Mesendoderm (in vitro differentiated cells): ENCODE measurements at regions not wholly inside any gene's neighbourhood (a gene's known extent, or its start where the extent isn't known, plus 50 kb on each side); places are given as distances from the start of the nearest gene placed in this dataset.

Source experiments
- DNase-seq: peaks from one replicate; pipeline ENCODE4 v3.0.0; 2013
- H2AK5ac ChIP-seq: 2 replicates; pipeline ENCODE4 v1.6.1; 2013; ENCODE audit warnings: low read length, inconsistent platforms
- H2BK120ac ChIP-seq: 2 replicates; pipeline ENCODE4 v1.6.1; 2013; ENCODE audit warnings: low read depth, mild to moderate bottlenecking, low read length, moderate library complexity, mixed read lengths
- H2BK15ac ChIP-seq: replicated peaks from 2 replicates; pipeline ENCODE4 v1.6.1; 2013; ENCODE audit warnings: low read depth, mild to moderate bottlenecking, moderate library complexity
- H2BK5ac ChIP-seq: 2 replicates; pipeline ENCODE4 v1.6.1; 2013; ENCODE audit warnings: low read length, inconsistent platforms
- H3K18ac ChIP-seq: 2 replicates; pipeline ENCODE4 v1.6.1; 2013; ENCODE audit warnings: mild to moderate bottlenecking, low read length, mixed read lengths
- H3K23ac ChIP-seq: one replicate; pipeline ENCODE4 v1.6.1; 2013; ENCODE audit warnings: low read length
- H3K27ac ChIP-seq: 2 replicates; pipeline ENCODE4 v1.5.1; 2013; ENCODE audit warnings: low read depth, mild to moderate bottlenecking, inconsistent platforms, low read length, moderate library complexity
- H3K27me3 ChIP-seq: 2 replicates; pipeline ENCODE4 v1.6.1; 2013; ENCODE audit warnings: low read length, control low read depth, mild to moderate bottlenecking, inconsistent platforms; ENCODE audit not compliant: insufficient read depth, poor library complexity
- H3K36me3 ChIP-seq: 2 replicates; pipeline ENCODE4 v1.6.1; 2013; ENCODE audit warnings: low read length, inconsistent platforms; ENCODE audit not compliant: control insufficient read depth, insufficient read depth
- H3K4ac ChIP-seq: one replicate; pipeline ENCODE4 v1.6.1; 2013; ENCODE audit warnings: low read depth, mild to moderate bottlenecking, low read length, moderate library complexity
- H3K4me1 ChIP-seq: 2 replicates; pipeline ENCODE4 v1.6.1; 2013; ENCODE audit warnings: low read depth, low read length, inconsistent platforms; ENCODE audit not compliant: control insufficient read depth
- H3K4me2 ChIP-seq: 2 replicates; pipeline ENCODE4 v1.6.1; 2013; ENCODE audit warnings: low read length
- H3K4me3 ChIP-seq: 2 replicates; pipeline ENCODE4 v1.5.1; 2013; ENCODE audit warnings: mild to moderate bottlenecking, low read length
- H3K56ac ChIP-seq: one replicate; pipeline ENCODE4 v1.6.1; 2013; ENCODE audit warnings: low read length
- H3K79me1 ChIP-seq: 2 replicates; pipeline ENCODE4 v1.6.1; 2013; ENCODE audit warnings: low read length, inconsistent platforms
- H3K79me2 ChIP-seq: 2 replicates; pipeline ENCODE4 v1.6.1; 2013; ENCODE audit warnings: mild to moderate bottlenecking, low read length; ENCODE audit not compliant: control insufficient read depth, insufficient read depth
- H3K9ac ChIP-seq: 2 replicates; pipeline ENCODE4 v1.6.1; 2013; ENCODE audit warnings: low read length, inconsistent platforms
- H4K5ac ChIP-seq: one replicate; pipeline ENCODE4 v1.6.1; 2013; ENCODE audit warnings: low read length
- H4K8ac ChIP-seq: one replicate; pipeline ENCODE4 v1.6.1; 2013; ENCODE audit warnings: low read depth, mild to moderate bottlenecking, control low read depth, low read length, moderate library complexity
- WGBS: extraction: QIAGEN DNeasy Blood & Tissue Kit; methylation state at CpG from one replicate; pipeline ENCODE4 v1.1.7; 2013; ENCODE audit warnings: low lambda C conversion rate, missing lambda C conversion rate; ENCODE audit not compliant: insufficient coverage; ENCODE audit errors: extremely low coverage; 5-methylcytosine and 5-hydroxymethylcytosine counted together

DNA sequence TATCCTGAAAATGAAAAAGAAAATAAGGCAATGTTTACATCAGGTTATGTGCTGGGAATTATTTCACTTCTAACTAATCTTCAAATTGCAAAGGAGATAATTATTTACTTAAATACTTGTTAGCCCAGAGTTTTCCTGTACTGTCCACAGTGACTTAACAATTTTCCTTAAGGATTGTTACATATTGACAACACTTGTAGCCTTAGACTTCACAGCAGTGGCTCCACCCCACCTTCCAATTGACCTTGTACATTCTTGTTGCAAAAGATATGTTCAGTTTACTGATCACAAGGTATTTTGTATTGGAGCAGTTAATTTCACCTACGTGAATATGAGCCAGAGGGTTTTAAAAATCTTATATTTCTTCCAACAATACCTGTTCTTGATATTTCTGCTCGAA is 376.9 kb downstream of the CNTN6 start:
- Histone ChIP-seq H3K4me2 (no peak overlapping the region), H4K8ac (no peak overlapping the region), H3K56ac (no peak overlapping the region), H2BK5ac (no peak overlapping the region), H2BK120ac (no peak overlapping the region), H3K79me2 (no peaks in the 10 kb centered on the region), H3K4ac (no peak overlapping the region), H3K27me3 (no peaks in the 10 kb centered on the region), H3K23ac (no peak overlapping the region), H3K9ac (no peak overlapping the region), H2AK5ac (no peak overlapping the region), H3K36me3 (no peaks in the 10 kb centered on the region), H3K4me3 (no peak overlapping the region), H3K4me1 (no peaks in the 10 kb centered on the region), H2BK15ac (no peak overlapping the region), H3K79me1 (no peaks in the 10 kb centered on the region), H3K18ac (no peak overlapping the region), H3K27ac (no peak overlapping the region), H4K5ac (no peak overlapping the region)
- no peak for DNase-seq
- no CpG with 5 or more reads among the region's 2 CpGs for WGBS

DNA sequence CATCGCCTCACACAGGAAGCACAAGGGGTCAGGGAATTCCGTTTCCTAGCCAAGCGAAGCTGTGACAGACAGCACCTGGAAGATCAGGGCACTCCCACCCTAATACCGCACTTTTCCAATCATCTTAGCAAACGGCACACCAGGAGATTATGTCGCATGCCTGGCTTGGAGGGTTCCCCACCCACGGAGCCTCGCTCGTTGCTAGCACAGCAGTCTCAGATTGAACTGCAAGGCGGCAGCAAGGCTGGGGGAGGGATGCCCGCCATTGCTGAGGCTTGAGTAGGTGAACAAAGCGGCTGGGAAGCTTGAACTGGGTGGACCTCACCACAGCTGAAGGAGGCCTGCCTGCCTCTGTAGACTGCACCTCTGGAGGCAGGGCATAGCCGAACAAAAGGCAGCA is 384.8 kb downstream of the CNTN6 start:
- Histone ChIP-seq H2AK5ac (no peak overlapping the region), H2BK15ac (no peak overlapping the region), H3K4me3 (no peak overlapping the region), H3K18ac (no peak overlapping the region), H3K4me2 (no peak overlapping the region), H3K4me1 (no peaks in the 10 kb centered on the region), H3K79me2 (no peaks in the 10 kb centered on the region), H3K23ac (no peak overlapping the region), H2BK5ac (no peak overlapping the region), H3K36me3 (no peaks in the 10 kb centered on the region), H3K9ac (no peak overlapping the region), H3K27ac (no peak overlapping the region), H3K79me1 (no peaks in the 10 kb centered on the region), H4K5ac (no peak overlapping the region), H3K27me3 (no peaks in the 10 kb centered on the region), H3K4ac (no peak overlapping the region), H2BK120ac (no peak overlapping the region), H3K56ac (no peak overlapping the region), H4K8ac (no peak overlapping the region)
- WGBS, result no CpG with 5 or more reads among the region's 13 CpGs
- no peak for DNase-seq

DNA sequence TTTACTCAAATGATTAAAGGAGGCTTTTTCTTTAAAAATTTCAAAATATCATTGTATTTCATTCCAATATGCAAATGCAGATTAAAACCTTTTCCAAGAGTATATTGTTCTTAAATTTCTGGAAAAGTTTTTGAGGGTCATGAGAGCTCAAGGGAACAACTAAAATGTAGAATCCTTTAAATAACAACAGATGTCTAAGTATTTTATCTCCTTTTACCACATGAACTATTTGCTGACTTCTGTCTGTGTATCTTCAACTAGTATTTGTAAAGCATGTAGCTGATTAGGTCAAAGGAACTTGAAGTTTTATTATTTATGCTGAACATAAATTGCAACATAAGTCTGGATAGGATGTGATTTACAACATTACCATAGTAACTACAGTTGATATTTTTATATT is 402.6 kb downstream of the CNTN6 start:
- Histone ChIP-seq H2BK15ac (no peak overlapping the region), H3K56ac (no peak overlapping the region), H4K5ac (no peak overlapping the region), H3K4me3 (no peak overlapping the region), H2BK5ac (no peak overlapping the region), H3K36me3 (no peaks in the 10 kb centered on the region), H3K27ac (no peak overlapping the region), H3K9ac (no peak overlapping the region), H2AK5ac (no peak overlapping the region), H3K4me1 (no peaks in the 10 kb centered on the region), H3K79me2 (no peaks in the 10 kb centered on the region), H3K27me3 (no peaks in the 10 kb centered on the region), H3K4me2 (no peak overlapping the region), H3K18ac (no peak overlapping the region), H3K4ac (no peak overlapping the region), H3K23ac (no peak overlapping the region), H4K8ac (no peak overlapping the region), H2BK120ac (no peak overlapping the region), H3K79me1 (no peaks in the 10 kb centered on the region)
- DNase-seq, result no peak

DNA sequence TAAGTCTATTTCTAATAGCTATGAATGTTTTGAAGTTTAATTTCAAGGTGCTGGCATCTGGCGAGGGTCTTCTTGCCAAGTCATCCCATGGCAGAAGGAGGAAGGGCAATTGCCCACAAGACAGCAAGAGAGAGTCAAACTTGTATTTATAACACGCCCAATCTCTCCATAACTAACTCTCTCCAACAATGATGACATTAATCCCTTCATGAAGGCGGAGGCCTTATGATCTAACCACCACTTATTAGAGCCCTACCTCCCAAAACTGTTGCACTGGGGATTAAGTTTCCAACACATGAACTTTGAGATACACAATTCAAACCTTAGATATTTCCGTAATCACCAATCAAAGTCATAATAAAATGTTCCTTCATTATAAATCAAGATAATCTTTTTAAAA is 406.9 kb downstream of the CNTN6 start:
- Histone ChIP-seq H3K79me2 (no peaks in the 10 kb centered on the region), H2BK5ac (no peak overlapping the region), H3K4me1 (no peaks in the 10 kb centered on the region), H2AK5ac (no peak overlapping the region), H3K18ac (no peak overlapping the region), H3K4me3 (no peak overlapping the region), H4K5ac (no peak overlapping the region), H3K23ac (no peak overlapping the region), H3K36me3 (no peaks in the 10 kb centered on the region), H3K56ac (no peak overlapping the region), H2BK120ac (no peak overlapping the region), H3K27ac (no peak overlapping the region), H3K27me3 (no peaks in the 10 kb centered on the region), H3K79me1 (no peaks in the 10 kb centered on the region), H2BK15ac (no peak overlapping the region), H3K9ac (no peak overlapping the region), H3K4me2 (no peak overlapping the region), H4K8ac (no peak overlapping the region), H3K4ac (no peak overlapping the region)
- no CpG with 5 or more reads among the region's 4 CpGs for WGBS
- no peak for DNase-seq

- Histone ChIP-seq H3K27ac (no peak overlapping the region), H3K4me3 (no peak overlapping the region), H3K36me3 (no peaks in the 10 kb centered on the region), H2AK5ac (no peak overlapping the region), H3K23ac (no peak overlapping the region), H2BK5ac (no peak overlapping the region), H3K4ac (no peak overlapping the region), H3K56ac (no peak overlapping the region), H3K18ac (no peak overlapping the region), H3K79me2 (no peaks in the 10 kb centered on the region), H3K27me3 (no peaks in the 10 kb centered on the region), H4K8ac (no peak overlapping the region), H3K79me1 (no peaks in the 10 kb centered on the region), H2BK120ac (no peak overlapping the region), H2BK15ac (no peak overlapping the region), H3K9ac (no peak overlapping the region), H3K4me1 (no peaks in the 10 kb centered on the region), H4K5ac (no peak overlapping the region), H3K4me2 (no peak overlapping the region)
- no peak for DNase-seq
- WGBS, result no CpG with 5 or more reads among the region's 6 CpGs
Measured at GRCh38 chr3:1501406-1502115, 408.7 kb downstream of the CNTN6 start.

- Histone ChIP-seq H4K5ac (no peak overlapping the region), H3K56ac (no peak overlapping the region), H2BK15ac (no peak overlapping the region), H3K9ac (no peak overlapping the region), H3K79me1 (no peaks in the 10 kb centered on the region), H2BK5ac (no peak overlapping the region), H3K18ac (no peak overlapping the region), H2AK5ac (no peak overlapping the region), H4K8ac (no peak overlapping the region), H3K36me3 (no peaks in the 10 kb centered on the region), H3K79me2 (no peaks in the 10 kb centered on the region), H2BK120ac (no peak overlapping the region), H3K4me2 (no peak overlapping the region), H3K4me1 (no peaks in the 10 kb centered on the region), H3K4me3 (no peak overlapping the region), H3K27ac (no peak overlapping the region), H3K27me3 (no peaks in the 10 kb centered on the region), H3K4ac (no peak overlapping the region), H3K23ac (no peak overlapping the region)
- peak; percentile 14 for DNase-seq
- WGBS, result no CpG with 5 or more reads among the region's 1 CpG
Measured at GRCh38 chr3:1506090-1506489, 413.3 kb downstream of the CNTN6 start.
